DOHH2 (cell line): ENCODE measurements at regions not wholly inside any gene's neighbourhood (a gene's known extent, or its start where the extent isn't known, plus 50 kb on each side); places are given as distances from the start of the nearest gene placed in this dataset.

Experiments
- H3F3A ChIP-seq: fragments of 200-600 bp; sonication (generic), shearing (Covaris generic); 2 replicates; pipeline ENCODE4 v1.6.0; 2016; ENCODE audit warnings: antibody characterized with exemption, mild to moderate bottlenecking; ENCODE audit not compliant: control insufficient read depth, insufficient read depth
- H3K27ac ChIP-seq: fragments of 200-600 bp; sonication (generic); 2 replicates; pipeline ENCODE4 v1.5.1; 2014; ENCODE audit warnings: low read depth, mild to moderate bottlenecking, low read length, moderate library complexity
- H3K27me3 ChIP-seq: fragments of 200-600 bp; sonication (generic); 2 replicates; pipeline ENCODE4 v1.6.1; 2014; ENCODE audit warnings: mild to moderate bottlenecking, low read length, mixed read lengths; ENCODE audit not compliant: control insufficient read depth
- H3K36me3 ChIP-seq: fragments of 200-600 bp; sonication (generic); 2 replicates; pipeline ENCODE4 v1.6.1; 2014; ENCODE audit warnings: mild to moderate bottlenecking, low read length, moderate library complexity, mixed read lengths; ENCODE audit not compliant: control insufficient read depth
- H3K4me1 ChIP-seq: fragments of 200-600 bp; sonication (generic); 2 replicates; pipeline ENCODE4 v1.6.1; 2014; ENCODE audit warnings: mild to moderate bottlenecking, low read length, mixed read lengths; ENCODE audit not compliant: control insufficient read depth
- H3K4me2 ChIP-seq: fragments of 200-600 bp; sonication (generic); 2 replicates; pipeline ENCODE4 v1.6.0; 2014; ENCODE audit warnings: mild to moderate bottlenecking, low read length, moderate library complexity
- H3K4me3 ChIP-seq: fragments of 200-600 bp; sonication (generic); 2 replicates; pipeline ENCODE4 v1.5.1; 2014; ENCODE audit warnings: mild to moderate bottlenecking, low read length, mixed read lengths
- H3K79me2 ChIP-seq: fragments of 200-600 bp; sonication (generic); 2 replicates; pipeline ENCODE4 v1.6.1; 2014; ENCODE audit warnings: mild to moderate bottlenecking, low read length, mixed read lengths; ENCODE audit not compliant: control insufficient read depth
- H3K9me2 ChIP-seq: fragments of 200-600 bp; sonication (generic); replicated peaks from 2 replicates; pipeline ENCODE4 v1.6.1; 2014; ENCODE audit warnings: mild to moderate bottlenecking, low read length, mixed read lengths; ENCODE audit not compliant: control insufficient read depth
- H3K9me3 ChIP-seq: fragments of 200-600 bp; sonication (generic); 2 replicates; pipeline ENCODE4 v1.6.1; 2014; ENCODE audit warnings: antibody characterized with exemption, low read length, mixed read lengths; ENCODE audit not compliant: control insufficient read depth, insufficient read depth
- H4K20me1 ChIP-seq: fragments of 200-600 bp; sonication (generic); 2 replicates; pipeline ENCODE4 v1.6.0; 2014; ENCODE audit warnings: low read depth, mild to moderate bottlenecking, antibody characterized with exemption, low read length, moderate library complexity; ENCODE audit not compliant: control insufficient read depth, insufficient read depth
- EZH2phosphoT487 ChIP-seq: fragments of 200-600 bp; sonication (generic); IDR thresholded peaks from 2 replicates; pipeline ENCODE4 v1.6.1; 2017; ENCODE audit warnings: borderline replicate concordance, mild to moderate bottlenecking, antibody characterized with exemption, low read length, moderate library complexity, mixed read lengths
- TF ChIP-seq, protein P1 (sequence below): fragments of 200-600 bp; sonication (generic); IDR thresholded peaks from one replicate; pipeline ENCODE4 v1.5.1; 2014; ENCODE audit warnings: antibody characterized with exemption, mild to moderate bottlenecking, low read depth, low read length; ENCODE audit not compliant: poor library complexity, severe bottlenecking

GRCh38 chr2:5763531-5763930 is 71.3 kb downstream of the SOX11 start:
- Histone ChIP-seq H3K9me3 (no peaks in the 10 kb centered on the region), H3K4me2 (no peak overlapping the region), H3F3A (no peaks in the 10 kb centered on the region), H3K4me1 (no peaks in the 10 kb centered on the region), H3K9me2 (no peaks in the 10 kb centered on the region), H3K4me3 (no peak overlapping the region), H3K27me3 (no peaks in the 10 kb centered on the region), H4K20me1 (no peaks in the 10 kb centered on the region), H3K79me2 (no peaks in the 10 kb centered on the region), H3K36me3 (no peaks in the 10 kb centered on the region), H3K27ac (no peak overlapping the region)
- TF ChIP-seq, protein P1, sequence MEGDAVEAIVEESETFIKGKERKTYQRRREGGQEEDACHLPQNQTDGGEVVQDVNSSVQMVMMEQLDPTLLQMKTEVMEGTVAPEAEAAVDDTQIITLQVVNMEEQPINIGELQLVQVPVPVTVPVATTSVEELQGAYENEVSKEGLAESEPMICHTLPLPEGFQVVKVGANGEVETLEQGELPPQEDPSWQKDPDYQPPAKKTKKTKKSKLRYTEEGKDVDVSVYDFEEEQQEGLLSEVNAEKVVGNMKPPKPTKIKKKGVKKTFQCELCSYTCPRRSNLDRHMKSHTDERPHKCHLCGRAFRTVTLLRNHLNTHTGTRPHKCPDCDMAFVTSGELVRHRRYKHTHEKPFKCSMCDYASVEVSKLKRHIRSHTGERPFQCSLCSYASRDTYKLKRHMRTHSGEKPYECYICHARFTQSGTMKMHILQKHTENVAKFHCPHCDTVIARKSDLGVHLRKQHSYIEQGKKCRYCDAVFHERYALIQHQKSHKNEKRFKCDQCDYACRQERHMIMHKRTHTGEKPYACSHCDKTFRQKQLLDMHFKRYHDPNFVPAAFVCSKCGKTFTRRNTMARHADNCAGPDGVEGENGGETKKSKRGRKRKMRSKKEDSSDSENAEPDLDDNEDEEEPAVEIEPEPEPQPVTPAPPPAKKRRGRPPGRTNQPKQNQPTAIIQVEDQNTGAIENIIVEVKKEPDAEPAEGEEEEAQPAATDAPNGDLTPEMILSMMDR: no peak
- no peak for TF ChIP-seq EZH2phosphoT487

DNA sequence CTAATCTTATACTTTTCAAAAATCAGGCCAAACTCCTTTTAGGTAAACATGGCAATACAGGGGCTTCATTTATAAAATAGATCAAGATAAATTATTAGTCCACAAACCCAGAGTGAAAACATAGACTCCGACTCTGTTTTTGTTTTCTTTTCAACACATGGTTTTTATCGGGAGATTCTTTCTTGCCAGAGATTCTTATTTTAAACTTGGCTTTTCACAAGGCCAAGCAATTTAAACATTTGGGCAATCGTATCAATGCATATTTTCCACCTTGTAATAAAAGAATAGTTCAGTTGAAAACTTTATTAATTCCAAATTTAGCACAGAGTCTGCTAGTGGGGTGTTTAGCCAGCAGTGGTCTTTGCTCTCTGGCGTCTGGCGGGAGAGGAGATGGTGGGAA is 71.9 kb downstream of the SOX11 start:
- H3K36me3 ChIP-seq: no peaks in the 10 kb centered on the region
- H3K9me3 ChIP-seq: no peaks in the 10 kb centered on the region
- no peak overlapping the region for H3K4me3 ChIP-seq
- no peak overlapping the region for H3K27ac ChIP-seq
- no peaks in the 10 kb centered on the region for H4K20me1 ChIP-seq
- no peaks in the 10 kb centered on the region for H3K79me2 ChIP-seq
- no peaks in the 10 kb centered on the region for H3K4me1 ChIP-seq
- no peak overlapping the region for H3K4me2 ChIP-seq
- TF ChIP-seq, protein P1: no peak
- no peak for TF ChIP-seq EZH2phosphoT487
- H3K27me3 ChIP-seq: no peaks in the 10 kb centered on the region
- no peaks in the 10 kb centered on the region for H3K9me2 ChIP-seq
- no peaks in the 10 kb centered on the region for H3F3A ChIP-seq

DNA sequence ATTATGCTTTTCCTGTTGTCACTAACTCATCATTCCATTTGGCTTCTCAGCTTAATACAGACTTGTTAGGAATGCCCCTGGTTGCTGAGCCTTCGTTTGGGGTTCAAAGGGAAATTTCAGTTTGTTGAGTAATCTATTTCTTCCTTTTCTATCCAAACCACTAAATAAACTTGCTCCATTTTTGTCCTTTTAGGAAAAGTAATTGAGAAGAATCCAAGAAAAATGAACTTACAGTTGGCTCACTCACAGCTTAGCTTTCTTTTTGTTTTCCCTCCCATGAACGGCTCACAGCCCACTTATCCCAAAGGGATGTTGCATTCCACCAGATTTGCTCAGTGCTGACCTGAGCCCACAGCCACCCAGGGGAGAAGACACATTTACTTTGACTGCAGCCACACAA is 73.9 kb downstream of the SOX11 start:
- H3K36me3 ChIP-seq: no peaks in the 10 kb centered on the region

More for the DNA sequence above, 73.9 kb downstream of the SOX11 start:
- TF ChIP-seq, protein P1: no peak
- TF ChIP-seq EZH2phosphoT487: no peak
- Histone ChIP-seq H3F3A (no peaks in the 10 kb centered on the region), H3K27ac (no peak overlapping the region), H3K4me3 (no peak overlapping the region), H3K9me3 (no peaks in the 10 kb centered on the region), H3K4me2 (no peak overlapping the region), H3K9me2 (no peaks in the 10 kb centered on the region), H4K20me1 (no peaks in the 10 kb centered on the region), H3K79me2 (no peaks in the 10 kb centered on the region), H3K4me1 (no peaks in the 10 kb centered on the region), H3K27me3 (no peaks in the 10 kb centered on the region)
